PC-9 (cell line): ENCODE measurements at regions not wholly inside any gene's neighbourhood (a gene's known extent, or its start where the extent isn't known, plus 50 kb on each side); places are given as distances from the start of the nearest gene placed in this dataset.

Experiments
- BruUV-seq: library from RNA; stranded (reverse); fragments of 400-500 nt; replicated peaks from 2 replicates; lab custom pipeline; 2021; lab: Mats Ljungman, UMichigan
- CTCF ChIA-PET: fragments of 300-600 bp; sonication (Branson Sonifier 250); formaldehyde crosslinking; loops from one replicate; lab custom pipeline; 2022; ENCODE audit warnings: antibody characterized with exemption; lab: Charles Lee
- POLR2A ChIA-PET: fragments of 300-600 bp; sonication (Branson Sonifier 250); formaldehyde crosslinking; loops from one replicate; lab custom pipeline; 2022; ENCODE audit warnings: antibody characterized with exemption; ENCODE audit not compliant: unreplicated experiment; lab: Charles Lee
- DNase-seq, 2 experiments: peaks; one replicate each; pipeline versions ENCODE4 v3.0.0 to v3.0.0-alpha.2; 2015 to 2022; ENCODE audit warnings: mixed read lengths in 1 of 2
- H2AFZ ChIP-seq: fragments of 200-600 bp; sonication (generic); 2 replicates; pipeline ENCODE4 v1.8.1; 2017; ENCODE audit warnings: antibody characterized with exemption
- H3F3A ChIP-seq: fragments of 200-600 bp; sonication (generic); 2 replicates; pipeline ENCODE4 v1.8.1; 2017; ENCODE audit warnings: antibody characterized with exemption, mild to moderate bottlenecking, low read depth; ENCODE audit not compliant: insufficient read depth
- H3K27ac ChIP-seq: fragments of 200-600 bp; sonication (generic); 2 replicates; pipeline ENCODE4 v1.6.1; 2016; ENCODE audit warnings: mixed run types
- H3K27me3 ChIP-seq: fragments of 200-600 bp; sonication (generic); 2 replicates; pipeline ENCODE4 v1.6.1; 2016; ENCODE audit warnings: low read depth, mixed run types; ENCODE audit not compliant: insufficient read depth
- H3K36me3 ChIP-seq: fragments of 200-600 bp; sonication (generic); 2 replicates; pipeline ENCODE4 v1.6.1; 2016; ENCODE audit warnings: low read depth, mixed run types
- H3K4me1 ChIP-seq: fragments of 200-600 bp; sonication (generic); replicated peaks from 2 replicates; pipeline ENCODE4 v1.6.1; 2016; ENCODE audit warnings: mixed run types; ENCODE audit not compliant: insufficient read depth
- H3K4me2 ChIP-seq: fragments of 200-600 bp; sonication (generic); 2 replicates; pipeline ENCODE4 v1.6.1; 2017; ENCODE audit warnings: mixed run types
- H3K4me3 ChIP-seq: fragments of 200-600 bp; sonication (generic); 2 replicates; pipeline ENCODE4 v1.6.1; 2016; ENCODE audit warnings: mixed run types
- H3K79me2 ChIP-seq: fragments of 200-600 bp; sonication (generic); 2 replicates; pipeline ENCODE4 v1.6.1; 2017; ENCODE audit warnings: low read depth, mixed run types
- H3K9me2 ChIP-seq: fragments of 200-600 bp; sonication (generic); 2 replicates; pipeline ENCODE4 v1.8.1; 2017; ENCODE audit warnings: mild to moderate bottlenecking; ENCODE audit not compliant: insufficient read depth
- H3K9me3 ChIP-seq: fragments of 200-600 bp; sonication (generic); 2 replicates; pipeline ENCODE4 v1.8.1; 2016; ENCODE audit warnings: low read depth; ENCODE audit not compliant: insufficient read depth
- H4K20me1 ChIP-seq: fragments of 200-600 bp; sonication (generic); 2 replicates; pipeline ENCODE4 v1.8.1; 2017; ENCODE audit not compliant: insufficient read depth
- CTCF ChIP-seq: fragments of 200-600 bp; sonication (generic); conservative IDR thresholded peaks from 2 replicates; pipeline ENCODE4 v1.6.1; 2017; ENCODE audit warnings: mixed run types, antibody characterized with exemption, mild to moderate bottlenecking, moderate library complexity
- EZH2 ChIP-seq: fragments of 200-600 bp; sonication (generic); IDR thresholded peaks from 2 replicates; pipeline ENCODE4 v1.8.0; 2017; ENCODE audit warnings: antibody characterized with exemption, low read depth
- intact Hi-C: fragments of 100-400 bp; cut with micrococcal nuclease; formaldehyde crosslinking; loops from one replicate; pipeline ENCODE4 v1.10.0; 2022; ENCODE audit not compliant: unreplicated experiment

- Histone ChIP-seq H3F3A (no peaks in the 10 kb centered on the region), H2AFZ (no peak overlapping the region), H3K27me3 (no peaks in the 10 kb centered on the region), H3K27ac (no peak overlapping the region), H3K9me3 (no peaks in the 10 kb centered on the region), H3K4me3 (no peak overlapping the region), H3K4me2 (no peak overlapping the region), H3K9me2 (no peaks in the 10 kb centered on the region), H3K4me1 (no peaks in the 10 kb centered on the region), H3K79me2 (no peaks in the 10 kb centered on the region), H4K20me1 (no peaks in the 10 kb centered on the region), H3K36me3 (no peaks in the 10 kb centered on the region)
- TF ChIP-seq CTCF, result no peak
- no peak for TF ChIP-seq EZH2
- no TSS peak for BruUV-seq
- no peak for DNase-seq
- ChIA-PET POLR2A (no interaction called here), CTCF (no interaction called here)
- intact Hi-C loops, result no loop called here
Measured at GRCh38 chr12:63396135-63396534, 245.1 kb upstream of the AVPR1A start.

GRCh38 chr12:63394983-63395382 lies 244.0 kb upstream of the AVPR1A start:
- Histone ChIP-seq H3K27ac (no peak overlapping the region), H3K4me3 (no peak overlapping the region), H4K20me1 (no peaks in the 10 kb centered on the region), H3K4me2 (no peak overlapping the region), H3K4me1 (no peaks in the 10 kb centered on the region), H3F3A (no peaks in the 10 kb centered on the region), H3K36me3 (no peaks in the 10 kb centered on the region), H2AFZ (no peak overlapping the region), H3K9me3 (no peaks in the 10 kb centered on the region), H3K79me2 (no peaks in the 10 kb centered on the region), H3K9me2 (no peaks in the 10 kb centered on the region), H3K27me3 (no peaks in the 10 kb centered on the region)
- CTCF ChIA-PET, result no interaction called here
- intact Hi-C loops, result no loop called here
- DNase-seq, result no peak
- no peak for TF ChIP-seq EZH2
- no peak for TF ChIP-seq CTCF
- POLR2A ChIA-PET, result no interaction called here
- no TSS peak for BruUV-seq

GRCh38 chr12:63394349-63394748 lies 243.3 kb upstream of the AVPR1A start:
- intact Hi-C loops, result no loop called here
- DNase-seq, result no peak
- no peak overlapping the region for H3K27ac ChIP-seq
- H3K79me2 ChIP-seq, result no peaks in the 10 kb centered on the region
- no peak overlapping the region for H3K4me2 ChIP-seq
- TF ChIP-seq CTCF (no peak), EZH2 (no peak)
- no peaks in the 10 kb centered on the region for H3K9me2 ChIP-seq
- no peaks in the 10 kb centered on the region for H3K36me3 ChIP-seq
- H4K20me1 ChIP-seq, result no peaks in the 10 kb centered on the region
- ChIA-PET CTCF (no interaction called here), POLR2A (no interaction called here)
- H3K4me3 ChIP-seq, result no peak overlapping the region
- no peaks in the 10 kb centered on the region for H3K27me3 ChIP-seq
- no peak overlapping the region for H2AFZ ChIP-seq
- H3K9me3 ChIP-seq, result no peaks in the 10 kb centered on the region
- BruUV-seq, result no TSS peak
- no peaks in the 10 kb centered on the region for H3K4me1 ChIP-seq
- H3F3A ChIP-seq, result no peaks in the 10 kb centered on the region
